ENCODE measurements at regions not wholly inside any gene's neighbourhood (a gene's known extent, or its start where the extent isn't known, plus 50 kb on each side); places are given as distances from the start of the nearest gene placed in this dataset.
"Not testable (repeated sequence)": the region's sequence is repeated elsewhere in the genome, so short reads cannot be mapped to it uniquely, and the experiment has no call there.

- no peak for DNase-seq (ENCODE audit: low read depth)
Measured at GRCh38 chr18:78255013-78255412, 724.6 kb upstream of the SALL3 start.

- DNase-seq (ENCODE audit: low read depth), result no peak
Measured at GRCh38 chr18:78268226-78268988, 711.2 kb upstream of the SALL3 start.

- DNase-seq (ENCODE audit: low read depth), result no peak
Measured at GRCh38 chr18:78271790-78272189, 707.8 kb upstream of the SALL3 start.

- no peak for DNase-seq (ENCODE audit: low read depth)
Measured at GRCh38 chr18:78273876-78274275, 705.7 kb upstream of the SALL3 start.

GRCh38 chr18:78283425-78283824, 696.2 kb upstream of the SALL3 start:
- DNase-seq (ENCODE audit: low read depth), result not testable (repeated sequence)

GRCh38 chr18:78292618-78293380, 686.8 kb upstream of the SALL3 start:
- DNase-seq (ENCODE audit: low read depth), result no peak

- DNase-seq (ENCODE audit: low read depth), result no peak
Measured at GRCh38 chr18:78293540-78293939, 686.1 kb upstream of the SALL3 start.

GRCh38 chr18:78293940-78294541, 685.6 kb upstream of the SALL3 start:
- no peak for DNase-seq (ENCODE audit: low read depth)

GRCh38 chr18:78295262-78295661, 684.4 kb upstream of the SALL3 start:
- DNase-seq (ENCODE audit: low read depth), result no peak

- DNase-seq (ENCODE audit: low read depth), result no peak
Measured at GRCh38 chr18:78296166-78296565, 683.5 kb upstream of the SALL3 start.

GRCh38 chr18:78297048-78297447, 682.6 kb upstream of the SALL3 start:
- DNase-seq (ENCODE audit: low read depth), result no peak

- DNase-seq (ENCODE audit: low read depth), result no peak
Measured at GRCh38 chr18:78303519-78304191, 676.0 kb upstream of the SALL3 start.

- DNase-seq (ENCODE audit: low read depth), result peak; percentile 11
Measured at GRCh38 chr18:78304192-78305164, 675.1 kb upstream of the SALL3 start.

GRCh38 chr18:78305789-78306188, 673.8 kb upstream of the SALL3 start:
- no peak for DNase-seq (ENCODE audit: low read depth)

- DNase-seq (ENCODE audit: low read depth), result no peak
Measured at GRCh38 chr18:78309307-78309706, 670.3 kb upstream of the SALL3 start.

GRCh38 chr18:78309924-78310323, 669.7 kb upstream of the SALL3 start:
- DNase-seq (ENCODE audit: low read depth), result no peak

GRCh38 chr18:78319264-78319663, 660.4 kb upstream of the SALL3 start:
- DNase-seq (ENCODE audit: low read depth), result no peak

GRCh38 chr18:78319961-78320360, 659.7 kb upstream of the SALL3 start:
- no peak for DNase-seq (ENCODE audit: low read depth)

GRCh38 chr18:78321402-78321801, 658.2 kb upstream of the SALL3 start:
- no peak for DNase-seq (ENCODE audit: low read depth)

- DNase-seq (ENCODE audit: low read depth), result no peak
Measured at GRCh38 chr18:78323453-78324197, 656.0 kb upstream of the SALL3 start.

Data from forelimb muscle (tissue), 1 donor.